KMS-11 (cell line): ENCODE measurements at regions not wholly inside any gene's neighbourhood (a gene's known extent, or its start where the extent isn't known, plus 50 kb on each side); places are given as distances from the start of the nearest gene placed in this dataset.
A peak's percentile ranks its signal among the peaks of the same experiment; 100 is the strongest.

Experiments used
- H2AFZ ChIP-seq: fragments of 200-600 bp; sonication (generic); 2 replicates; pipeline ENCODE4 v1.6.1; 2016; ENCODE audit warnings: antibody characterized with exemption, mixed run types, low read depth
- H3K27ac ChIP-seq: fragments of 200-600 bp; sonication (generic); 2 replicates; pipeline ENCODE4 v1.6.1; 2016; ENCODE audit warnings: mild to moderate bottlenecking, mixed run types
- H3K27me3 ChIP-seq: fragments of 200-600 bp; sonication (generic); 2 replicates; pipeline ENCODE4 v1.6.1; 2017; ENCODE audit warnings: mild to moderate bottlenecking, low read depth, mixed run types, moderate library complexity; ENCODE audit not compliant: insufficient read depth
- H3K36me3 ChIP-seq: fragments of 200-600 bp; sonication (generic); 2 replicates; pipeline ENCODE4 v1.6.1; 2017; ENCODE audit warnings: mild to moderate bottlenecking, mixed run types; ENCODE audit not compliant: insufficient read depth
- H3K4me1 ChIP-seq: fragments of 200-600 bp; sonication (generic); 2 replicates; pipeline ENCODE4 v1.6.1; 2016; ENCODE audit warnings: mild to moderate bottlenecking, low read depth, mixed run types; ENCODE audit not compliant: poor library complexity, severe bottlenecking
- H3K4me2 ChIP-seq: fragments of 200-600 bp; sonication (generic); 2 replicates; pipeline ENCODE4 v1.7.0; 2016; ENCODE audit warnings: mild to moderate bottlenecking, mixed run types
- H3K4me3 ChIP-seq: fragments of 200-600 bp; sonication (generic); IDR thresholded peaks from 2 replicates; pipeline ENCODE4 v1.6.1; 2017; ENCODE audit warnings: low read depth, low read length, mixed read lengths; ENCODE audit not compliant: insufficient read depth
- H3K79me2 ChIP-seq: fragments of 200-600 bp; sonication (generic); 2 replicates; pipeline ENCODE4 v1.6.1; 2016; ENCODE audit warnings: low read depth, mixed run types; ENCODE audit not compliant: insufficient read depth
- H3K9ac ChIP-seq: fragments of 200-600 bp; sonication (generic); 2 replicates; pipeline ENCODE4 v1.6.1; 2016; ENCODE audit warnings: mild to moderate bottlenecking, mixed run types
- H4K20me1 ChIP-seq: fragments of 200-600 bp; sonication (generic); 2 replicates; pipeline ENCODE4 v1.6.1; 2016; ENCODE audit warnings: mild to moderate bottlenecking, mixed run types; ENCODE audit not compliant: insufficient read depth
- TF ChIP-seq, protein P1 (sequence below): fragments of 200-600 bp; sonication (generic); conservative IDR thresholded peaks from 2 replicates; pipeline ENCODE4 v1.6.1; 2017; ENCODE audit warnings: low read depth, mild to moderate bottlenecking, antibody characterized with exemption, low read length, moderate library complexity, mixed read lengths

DNA sequence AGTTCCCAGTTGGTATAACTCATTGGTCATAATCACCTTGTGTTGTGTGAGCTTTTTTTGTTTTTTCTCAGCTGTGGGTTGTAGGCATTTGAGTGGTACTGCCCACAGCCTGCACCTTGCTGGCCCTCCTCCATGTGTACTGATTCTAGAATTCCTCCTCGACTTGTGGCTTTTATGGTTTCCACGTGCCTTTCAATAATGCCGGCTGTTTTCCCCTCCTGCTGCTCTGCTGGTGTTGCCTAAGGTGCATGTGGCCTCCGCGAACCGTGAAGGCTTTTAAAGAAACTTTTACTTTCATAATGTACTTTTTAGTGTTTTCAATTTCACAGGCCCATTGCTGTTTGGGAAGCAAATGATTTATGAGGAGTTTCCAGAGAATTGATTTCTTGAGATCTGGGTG lies 518.0 kb downstream of the REEP3 start:
- Histone ChIP-seq H3K4me3 (no peak overlapping the region), H3K79me2 (no peaks in the 10 kb centered on the region), H3K9ac (no peak overlapping the region), H3K27ac (no peak overlapping the region), H3K36me3 (no peaks in the 10 kb centered on the region), H3K4me1 (peaks cover 17% of the 10 kb centered on the region), H3K4me2 (peak overlapping the region; percentile 47), H2AFZ (no peak overlapping the region), H4K20me1 (no peaks in the 10 kb centered on the region), H3K27me3 (peaks cover 24% of the 10 kb centered on the region)
- TF ChIP-seq, protein P1, sequence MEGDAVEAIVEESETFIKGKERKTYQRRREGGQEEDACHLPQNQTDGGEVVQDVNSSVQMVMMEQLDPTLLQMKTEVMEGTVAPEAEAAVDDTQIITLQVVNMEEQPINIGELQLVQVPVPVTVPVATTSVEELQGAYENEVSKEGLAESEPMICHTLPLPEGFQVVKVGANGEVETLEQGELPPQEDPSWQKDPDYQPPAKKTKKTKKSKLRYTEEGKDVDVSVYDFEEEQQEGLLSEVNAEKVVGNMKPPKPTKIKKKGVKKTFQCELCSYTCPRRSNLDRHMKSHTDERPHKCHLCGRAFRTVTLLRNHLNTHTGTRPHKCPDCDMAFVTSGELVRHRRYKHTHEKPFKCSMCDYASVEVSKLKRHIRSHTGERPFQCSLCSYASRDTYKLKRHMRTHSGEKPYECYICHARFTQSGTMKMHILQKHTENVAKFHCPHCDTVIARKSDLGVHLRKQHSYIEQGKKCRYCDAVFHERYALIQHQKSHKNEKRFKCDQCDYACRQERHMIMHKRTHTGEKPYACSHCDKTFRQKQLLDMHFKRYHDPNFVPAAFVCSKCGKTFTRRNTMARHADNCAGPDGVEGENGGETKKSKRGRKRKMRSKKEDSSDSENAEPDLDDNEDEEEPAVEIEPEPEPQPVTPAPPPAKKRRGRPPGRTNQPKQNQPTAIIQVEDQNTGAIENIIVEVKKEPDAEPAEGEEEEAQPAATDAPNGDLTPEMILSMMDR = no peak

DNA sequence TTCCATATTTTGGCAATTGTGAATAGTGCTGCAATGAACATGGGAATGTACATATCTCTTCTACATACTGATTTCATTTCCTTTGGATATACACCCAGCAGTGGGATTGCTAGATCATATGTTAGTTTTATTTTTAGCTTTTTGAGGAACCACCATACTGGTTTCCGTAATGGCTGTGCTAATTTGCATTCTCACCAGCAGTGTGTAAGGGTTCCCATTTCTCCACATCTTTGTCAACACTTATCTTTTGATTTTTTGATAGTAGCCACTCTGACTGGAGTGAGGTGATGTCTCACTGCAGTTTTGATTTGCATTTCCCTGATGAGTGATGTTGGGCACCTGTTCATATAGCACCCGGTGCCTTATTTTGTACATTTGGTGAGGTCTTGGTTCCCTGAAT lies 519.6 kb downstream of the REEP3 start:
- H2AFZ ChIP-seq = no peak overlapping the region
- H3K9ac ChIP-seq = no peak overlapping the region
- no peaks in the 10 kb centered on the region for H4K20me1 ChIP-seq
- no peaks in the 10 kb centered on the region for H3K79me2 ChIP-seq
- no peak overlapping the region for H3K27ac ChIP-seq
- no peak overlapping the region; the same call in 1 of the 2 replicates for H3K4me2 ChIP-seq
- H3K4me1 ChIP-seq = peaks cover 17% of the 10 kb centered on the region
- TF ChIP-seq, protein P1 = no peak
- H3K36me3 ChIP-seq = no peaks in the 10 kb centered on the region
- no peak overlapping the region for H3K4me3 ChIP-seq
- peaks cover 24% of the 10 kb centered on the region for H3K27me3 ChIP-seq

DNA sequence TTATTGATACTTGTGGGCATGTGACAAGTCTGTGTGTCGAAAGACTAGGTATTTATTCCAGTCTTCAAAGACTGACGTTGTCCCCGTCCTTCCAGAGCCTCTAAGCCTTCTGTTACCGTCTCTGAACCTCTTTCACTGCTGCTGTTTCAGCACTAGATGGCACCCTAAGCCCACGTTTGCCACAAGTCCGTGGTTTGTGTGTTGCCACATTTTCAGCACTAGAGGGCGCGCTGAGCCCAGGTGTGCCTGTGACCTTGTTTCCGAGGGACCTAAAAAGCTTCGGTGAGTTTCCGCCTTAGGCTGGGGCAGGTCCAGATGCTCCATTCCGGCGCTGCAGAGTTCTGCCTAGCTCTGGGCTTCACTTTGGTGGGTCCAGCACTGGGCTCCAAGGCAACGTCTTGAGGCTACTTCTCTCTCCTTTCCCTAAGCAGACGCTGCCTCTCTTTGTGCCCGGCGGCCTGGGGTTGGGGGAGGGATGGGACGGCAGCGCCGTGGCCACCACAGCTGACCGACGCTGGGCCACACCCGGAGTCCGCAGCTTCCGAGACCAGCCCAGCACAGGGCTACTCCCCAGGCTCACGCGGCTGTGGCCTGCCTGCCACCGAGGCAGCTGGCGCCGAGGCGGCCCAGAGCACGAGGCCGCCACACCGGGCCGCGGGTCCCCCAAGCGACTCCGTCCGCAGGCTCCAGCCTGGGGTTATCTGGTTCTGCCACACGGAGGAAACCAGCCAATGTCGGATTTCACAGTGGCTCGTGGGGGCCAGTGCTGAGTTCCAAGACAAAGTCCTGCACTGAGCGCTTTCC lies 520.2 kb downstream of the REEP3 start:
- no peaks in the 10 kb centered on the region for H3K36me3 ChIP-seq
- H3K27me3 ChIP-seq = peaks cover 24% of the 10 kb centered on the region
- no peaks in the 10 kb centered on the region for H4K20me1 ChIP-seq
- no peaks in the 10 kb centered on the region for H3K79me2 ChIP-seq
- no peak overlapping the region for H3K4me3 ChIP-seq
- H3K9ac ChIP-seq = no peak overlapping the region
- TF ChIP-seq, protein P1 = peak; percentile 99
- H3K4me1 ChIP-seq = peaks cover 17% of the 10 kb centered on the region
- no peak overlapping the region for H3K27ac ChIP-seq
- H3K4me2 ChIP-seq = no peak overlapping the region; the same call in 1 of the 2 replicates
- no peak overlapping the region for H2AFZ ChIP-seq

GRCh38 chr10:64041989-64042490 lies 520.8 kb downstream of the REEP3 start:
- no peaks in the 10 kb centered on the region for H3K36me3 ChIP-seq
- no peak overlapping the region for H2AFZ ChIP-seq
- peaks cover 24% of the 10 kb centered on the region for H3K27me3 ChIP-seq
- no peak overlapping the region for H3K9ac ChIP-seq
- no peaks in the 10 kb centered on the region for H4K20me1 ChIP-seq
- H3K4me1 ChIP-seq = peaks cover 17% of the 10 kb centered on the region
- no peak overlapping the region for H3K27ac ChIP-seq
- H3K4me3 ChIP-seq = no peak overlapping the region
- no peak overlapping the region for H3K4me2 ChIP-seq
- H3K79me2 ChIP-seq = no peaks in the 10 kb centered on the region
- TF ChIP-seq, protein P1 = no peak
